ENCODE measurements at regions not wholly inside any gene's neighbourhood (a gene's known extent, or its start where the extent isn't known, plus 50 kb on each side); places are given as distances from the start of the nearest gene placed in this dataset.
A peak's percentile ranks its signal among the peaks of the same experiment; 100 is the strongest.

GRCh38 chr20:57004951-57005933, 261.2 kb downstream of the BMP7 start:
- Histone ChIP-seq H3K27me3 (peaks cover 9% of the 10 kb centered on the region; the same call in 1 of the 2 replicates), H3K9me3 (no peaks in the 10 kb centered on the region), H4K20me1 (no peaks in the 10 kb centered on the region), H3K27ac (no peak overlapping the region), H3K36me3 (no peaks in the 10 kb centered on the region), H3K4me1 (peaks cover 100% of the 10 kb centered on the region), H3K4me2 (peak overlapping the region; percentile 82), H3K4me3 (no peak overlapping the region), H3K9ac (no peak overlapping the region)
- no peak for TF ChIP-seq Cebpa-rat (IDR thresholded peaks at IDR 0.05)

GRCh38 chr20:57006411-57007170, 259.9 kb downstream of the BMP7 start:
- H3K9ac ChIP-seq = no peak overlapping the region
- peak overlapping the region; percentile 82 for H3K4me2 ChIP-seq
- H3K27ac ChIP-seq = no peak overlapping the region

GRCh38 chr20:57007171-57007540, 259.3 kb downstream of the BMP7 start:
- H3K36me3 ChIP-seq = no peaks in the 10 kb centered on the region
- no peaks in the 10 kb centered on the region for H3K9me3 ChIP-seq
- H3K9ac ChIP-seq = no peak overlapping the region
- peaks cover 82% of the 10 kb centered on the region for H3K4me1 ChIP-seq
- H3K27me3 ChIP-seq = peaks cover 2% of the 10 kb centered on the region; the same call in 1 of the 2 replicates
- peak overlapping the region; percentile 82 for H3K4me2 ChIP-seq
- no peaks in the 10 kb centered on the region for H4K20me1 ChIP-seq
- H3K4me3 ChIP-seq = 0 out of 2 replicates have a peak overlapping the region, but pooled peaks have one; percentile 21
- no peak overlapping the region for H3K27ac ChIP-seq
- no peak for TF ChIP-seq Cebpa-rat (IDR thresholded peaks at IDR 0.05)

More at GRCh38 chr20:57006411-57007170, 259.9 kb downstream of the BMP7 start:
- Histone ChIP-seq H3K4me1 (peaks cover 88% of the 10 kb centered on the region), H3K9me3 (no peaks in the 10 kb centered on the region), H3K4me3 (0 out of 2 replicates have a peak overlapping the region, but pooled peaks have one; percentile 21), H4K20me1 (no peaks in the 10 kb centered on the region), H3K27me3 (peaks cover 7% of the 10 kb centered on the region; the same call in 1 of the 2 replicates), H3K36me3 (no peaks in the 10 kb centered on the region)
- TF ChIP-seq Cebpa-rat (IDR thresholded peaks at IDR 0.05) = no peak

- Histone ChIP-seq H3K9ac (no peak overlapping the region), H3K36me3 (no peaks in the 10 kb centered on the region), H3K27ac (no peak overlapping the region), H3K4me2 (peak overlapping the region; percentile 82), H3K27me3 (peaks cover 7% of the 10 kb centered on the region; the same call in 1 of the 2 replicates), H3K4me3 (no peak overlapping the region), H3K4me1 (peaks cover 72% of the 10 kb centered on the region), H4K20me1 (no peaks in the 10 kb centered on the region), H3K9me3 (no peaks in the 10 kb centered on the region)
- no peak for TF ChIP-seq Cebpa-rat (IDR thresholded peaks at IDR 0.05)
Observed at GRCh38 chr20:57008217-57008616, 258.2 kb downstream of the BMP7 start.

- no peak for TF ChIP-seq Cebpa-rat (IDR thresholded peaks at IDR 0.05)
- Histone ChIP-seq H3K4me3 (no peak overlapping the region), H3K36me3 (no peaks in the 10 kb centered on the region), H3K9ac (no peak overlapping the region), H3K4me2 (peak overlapping the region; percentile 85), H3K9me3 (no peaks in the 10 kb centered on the region), H3K27me3 (peaks cover 19% of the 10 kb centered on the region), H4K20me1 (no peaks in the 10 kb centered on the region), H3K4me1 (peaks cover 68% of the 10 kb centered on the region), H3K27ac (0 out of 2 replicates have a peak overlapping the region, but pooled peaks have one; percentile 11)
Observed at GRCh38 chr20:57009355-57009754, 257.1 kb downstream of the BMP7 start.

- Histone ChIP-seq H3K4me1 (peaks cover 64% of the 10 kb centered on the region), H3K4me2 (peak overlapping the region; percentile 85), H3K9me3 (no peaks in the 10 kb centered on the region), H4K20me1 (no peaks in the 10 kb centered on the region), H3K27me3 (peaks cover 23% of the 10 kb centered on the region), H3K4me3 (no peak overlapping the region), H3K9ac (no peak overlapping the region), H3K27ac (peak overlapping the region; percentile 11; the same call in 1 of the 2 replicates), H3K36me3 (no peaks in the 10 kb centered on the region)
- no peak for TF ChIP-seq Cebpa-rat (IDR thresholded peaks at IDR 0.05)
Observed at GRCh38 chr20:57009775-57010174, 256.7 kb downstream of the BMP7 start.

GRCh38 chr20:57012691-57013090, 253.8 kb downstream of the BMP7 start:
- Histone ChIP-seq H3K27me3 (peaks cover 25% of the 10 kb centered on the region), H3K4me2 (no peak overlapping the region), H3K4me3 (no peak overlapping the region), H3K9ac (no peak overlapping the region), H4K20me1 (no peaks in the 10 kb centered on the region), H3K9me3 (no peaks in the 10 kb centered on the region), H3K36me3 (no peaks in the 10 kb centered on the region), H3K27ac (no peak overlapping the region), H3K4me1 (peaks cover 35% of the 10 kb centered on the region)
- no peak for TF ChIP-seq Cebpa-rat (IDR thresholded peaks at IDR 0.05)

GRCh38 chr20:57013217-57013616, 253.2 kb downstream of the BMP7 start:
- no peak overlapping the region for H3K4me2 ChIP-seq
- TF ChIP-seq Cebpa-rat (IDR thresholded peaks at IDR 0.05) = no peak
- no peak overlapping the region for H3K9ac ChIP-seq
- peaks cover 30% of the 10 kb centered on the region for H3K4me1 ChIP-seq
- no peak overlapping the region for H3K4me3 ChIP-seq
- H3K9me3 ChIP-seq = no peaks in the 10 kb centered on the region
- no peaks in the 10 kb centered on the region for H3K36me3 ChIP-seq
- peaks cover 25% of the 10 kb centered on the region for H3K27me3 ChIP-seq
- no peaks in the 10 kb centered on the region for H4K20me1 ChIP-seq
- no peak overlapping the region for H3K27ac ChIP-seq

- H3K9ac ChIP-seq = no peak overlapping the region
- no peaks in the 10 kb centered on the region for H4K20me1 ChIP-seq
- peaks cover 24% of the 10 kb centered on the region for H3K4me1 ChIP-seq
- no peak for TF ChIP-seq Cebpa-rat (IDR thresholded peaks at IDR 0.05)
- no peaks in the 10 kb centered on the region for H3K36me3 ChIP-seq
- no peaks in the 10 kb centered on the region for H3K9me3 ChIP-seq
- no peak overlapping the region for H3K4me3 ChIP-seq
- H3K27ac ChIP-seq = no peak overlapping the region
- H3K27me3 ChIP-seq = peaks cover 25% of the 10 kb centered on the region
- peak overlapping the region; percentile 39 for H3K4me2 ChIP-seq
Observed at GRCh38 chr20:57013741-57014140, 252.7 kb downstream of the BMP7 start.

All from BLaER1 (cell line).